PFSK-1 (cell line): ENCODE measurements at regions not wholly inside any gene's neighbourhood (a gene's known extent, or its start where the extent isn't known, plus 50 kb on each side); places are given as distances from the start of the nearest gene placed in this dataset.

ENCODE experiments used
- POLR2AphosphoS5 ChIP-seq: IDR thresholded peaks from 2 replicates; pipeline ENCODE4 v1.6.1; 2012; ENCODE audit warnings: low read depth, mild to moderate bottlenecking, control low read depth, low read length, moderate library complexity
- SIN3A ChIP-seq: IDR thresholded peaks from 2 replicates; pipeline ENCODE4 v1.6.1; 2012; ENCODE audit warnings: mild to moderate bottlenecking, low read length, moderate library complexity, borderline replicate concordance; ENCODE audit not compliant: insufficient read depth
- TAF1 ChIP-seq: IDR thresholded peaks from 2 replicates; pipeline ENCODE4 v1.6.1; 2012; ENCODE audit warnings: low read length, control low read depth, borderline replicate concordance; ENCODE audit not compliant: insufficient read depth
- TF ChIP-seq, protein P1 (sequence below), 2 experiments: IDR thresholded peaks; 2 replicates each; pipeline versions ENCODE4 v1.6.1 to v1.8.0; 2011 to 2012; ENCODE audit warnings: low read depth in 2 of 2, low read length in 2 of 2, control low read depth in 1 of 2, inconsistent platforms in 1 of 2, mild to moderate bottlenecking in 1 of 2, moderate library complexity in 1 of 2; ENCODE audit not compliant: insufficient read depth in 1 of 2

- TF ChIP-seq, protein P1, sequence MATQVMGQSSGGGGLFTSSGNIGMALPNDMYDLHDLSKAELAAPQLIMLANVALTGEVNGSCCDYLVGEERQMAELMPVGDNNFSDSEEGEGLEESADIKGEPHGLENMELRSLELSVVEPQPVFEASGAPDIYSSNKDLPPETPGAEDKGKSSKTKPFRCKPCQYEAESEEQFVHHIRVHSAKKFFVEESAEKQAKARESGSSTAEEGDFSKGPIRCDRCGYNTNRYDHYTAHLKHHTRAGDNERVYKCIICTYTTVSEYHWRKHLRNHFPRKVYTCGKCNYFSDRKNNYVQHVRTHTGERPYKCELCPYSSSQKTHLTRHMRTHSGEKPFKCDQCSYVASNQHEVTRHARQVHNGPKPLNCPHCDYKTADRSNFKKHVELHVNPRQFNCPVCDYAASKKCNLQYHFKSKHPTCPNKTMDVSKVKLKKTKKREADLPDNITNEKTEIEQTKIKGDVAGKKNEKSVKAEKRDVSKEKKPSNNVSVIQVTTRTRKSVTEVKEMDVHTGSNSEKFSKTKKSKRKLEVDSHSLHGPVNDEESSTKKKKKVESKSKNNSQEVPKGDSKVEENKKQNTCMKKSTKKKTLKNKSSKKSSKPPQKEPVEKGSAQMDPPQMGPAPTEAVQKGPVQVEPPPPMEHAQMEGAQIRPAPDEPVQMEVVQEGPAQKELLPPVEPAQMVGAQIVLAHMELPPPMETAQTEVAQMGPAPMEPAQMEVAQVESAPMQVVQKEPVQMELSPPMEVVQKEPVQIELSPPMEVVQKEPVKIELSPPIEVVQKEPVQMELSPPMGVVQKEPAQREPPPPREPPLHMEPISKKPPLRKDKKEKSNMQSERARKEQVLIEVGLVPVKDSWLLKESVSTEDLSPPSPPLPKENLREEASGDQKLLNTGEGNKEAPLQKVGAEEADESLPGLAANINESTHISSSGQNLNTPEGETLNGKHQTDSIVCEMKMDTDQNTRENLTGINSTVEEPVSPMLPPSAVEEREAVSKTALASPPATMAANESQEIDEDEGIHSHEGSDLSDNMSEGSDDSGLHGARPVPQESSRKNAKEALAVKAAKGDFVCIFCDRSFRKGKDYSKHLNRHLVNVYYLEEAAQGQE (IDR thresholded peaks at IDR 0.05; ENCODE audit: insufficient read depth in 1 of 2, low read depth in 2 of 2, low read length in 2 of 2): no peak
- TF ChIP-seq POLR2AphosphoS5 (no peak), SIN3A (no peak), TAF1 (no peak)
Measured at GRCh38 chr7:127448566-127448965, 56.1 kb upstream of the ZNF800 start.
